Neural crest cell (in vitro differentiated cells): ENCODE measurements at regions not wholly inside any gene's neighbourhood (a gene's known extent, or its start where the extent isn't known, plus 50 kb on each side); places are given as distances from the start of the nearest gene placed in this dataset.

Experiments
- DNase-seq: peaks from one replicate; pipeline ENCODE4 v3.0.0; 2021; ENCODE audit warnings: low read depth, mixed read lengths, low spot score
- H3K27ac Mint-ChIP-seq: one replicate; pipeline ENCODE4 v1.8.0; 2021; ENCODE audit warnings: mild to moderate bottlenecking, mixed read lengths; ENCODE audit not compliant: unreplicated experiment
- H3K27me3 Mint-ChIP-seq: 2 replicates; pipeline ENCODE4 v1.8.0; 2021; ENCODE audit warnings: low read depth, mild to moderate bottlenecking, mixed read lengths
- H3K36me3 Mint-ChIP-seq: 2 replicates; pipeline ENCODE4 v1.8.0; 2021; ENCODE audit warnings: low read depth, mild to moderate bottlenecking, mixed read lengths
- H3K4me1 Mint-ChIP-seq: 2 replicates; pipeline ENCODE4 v1.8.0; 2021; ENCODE audit warnings: mixed read lengths
- H3K4me3 Mint-ChIP-seq: one replicate; pipeline ENCODE4 v1.8.0; 2021; ENCODE audit warnings: mild to moderate bottlenecking, mixed read lengths
- H3K9me3 Mint-ChIP-seq: 2 replicates; pipeline ENCODE4 v1.8.0; 2021; ENCODE audit warnings: mixed read lengths
- CTCF ChIP-seq: fragments of 200-600 bp; sonication (generic); conservative IDR thresholded peaks from 2 replicates; pipeline ENCODE4 v1.5.0; 2021; ENCODE audit warnings: antibody characterized with exemption, mild to moderate bottlenecking

- H3K27me3 Mint-ChIP-seq = peaks cover 7% of the 10 kb centered on the region
- H3K4me1 Mint-ChIP-seq = peaks cover 16% of the 10 kb centered on the region
- no peak overlapping the region for H3K4me3 Mint-ChIP-seq
- no peaks in the 10 kb centered on the region for H3K9me3 Mint-ChIP-seq
- TF ChIP-seq CTCF = no peak
- H3K36me3 Mint-ChIP-seq = no peaks in the 10 kb centered on the region
- DNase-seq = no peak
- H3K27ac Mint-ChIP-seq = no peak overlapping the region
These were observed 56.3 kb upstream of the TNRC6A start for GRCh38 chr16:24673155-24673554.

DNA sequence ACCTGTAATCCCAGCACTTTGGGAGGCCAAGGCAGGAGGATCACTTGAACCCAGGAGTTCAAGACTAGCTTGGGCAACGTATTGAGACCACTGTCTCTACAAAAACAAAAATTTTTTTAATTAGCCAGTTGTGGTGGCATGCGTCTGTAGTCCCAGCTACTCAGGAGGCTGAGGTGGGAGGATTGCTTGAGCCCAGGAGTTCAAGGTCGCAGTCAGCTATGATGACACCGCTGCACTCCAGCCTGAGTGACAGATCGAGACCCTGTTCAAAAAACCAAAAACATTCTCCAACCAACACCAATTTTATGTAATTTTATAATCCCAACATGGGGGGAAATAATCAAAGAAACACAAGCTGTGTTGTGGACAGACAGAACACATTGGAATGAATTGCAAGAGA is 54.6 kb upstream of the TNRC6A start:
- Mint-ChIP-seq H3K9me3 (no peaks in the 10 kb centered on the region), H3K27ac (no peak overlapping the region), H3K27me3 (peaks cover 7% of the 10 kb centered on the region), H3K4me3 (no peak overlapping the region), H3K4me1 (peaks cover 11% of the 10 kb centered on the region), H3K36me3 (no peaks in the 10 kb centered on the region)
- no peak for DNase-seq
- TF ChIP-seq CTCF = no peak

- Mint-ChIP-seq H3K4me3 (no peak overlapping the region), H3K27me3 (no peaks in the 10 kb centered on the region), H3K4me1 (peaks cover 4% of the 10 kb centered on the region), H3K36me3 (no peaks in the 10 kb centered on the region), H3K9me3 (no peaks in the 10 kb centered on the region), H3K27ac (no peak overlapping the region)
- no peak for TF ChIP-seq CTCF
- no peak for DNase-seq
These were observed 52.1 kb upstream of the TNRC6A start for GRCh38 chr16:24677388-24677787.
